Dermis blood vessel endothelial cell (primary cell): ENCODE measurements at regions not wholly inside any gene's neighbourhood (a gene's known extent, or its start where the extent isn't known, plus 50 kb on each side); places are given as distances from the start of the nearest gene placed in this dataset.

Experiments
- DNase-seq: peaks from one replicate; pipeline ENCODE4 v3.0.0; 2010

DNA sequence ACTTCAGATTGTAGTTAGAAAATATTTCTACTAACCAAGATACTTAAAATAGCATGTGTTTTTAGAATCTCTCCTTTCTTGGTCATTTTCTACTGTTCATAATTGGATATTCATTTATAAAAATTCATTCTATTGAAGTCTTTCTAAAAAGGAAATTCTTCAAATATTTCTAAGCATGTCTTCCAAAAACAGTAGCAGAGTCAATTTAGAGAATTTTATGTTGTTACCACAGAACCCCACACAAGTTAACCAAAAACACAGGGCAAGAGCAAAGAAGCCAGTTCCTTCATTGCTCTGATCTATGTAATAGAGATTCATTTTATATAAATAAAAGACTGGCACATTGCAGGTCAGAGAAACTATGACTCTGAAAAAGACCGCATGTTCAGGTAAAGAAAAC, 345.1 kb upstream of the PITX2 start:
- DNase-seq: no peak

DNA sequence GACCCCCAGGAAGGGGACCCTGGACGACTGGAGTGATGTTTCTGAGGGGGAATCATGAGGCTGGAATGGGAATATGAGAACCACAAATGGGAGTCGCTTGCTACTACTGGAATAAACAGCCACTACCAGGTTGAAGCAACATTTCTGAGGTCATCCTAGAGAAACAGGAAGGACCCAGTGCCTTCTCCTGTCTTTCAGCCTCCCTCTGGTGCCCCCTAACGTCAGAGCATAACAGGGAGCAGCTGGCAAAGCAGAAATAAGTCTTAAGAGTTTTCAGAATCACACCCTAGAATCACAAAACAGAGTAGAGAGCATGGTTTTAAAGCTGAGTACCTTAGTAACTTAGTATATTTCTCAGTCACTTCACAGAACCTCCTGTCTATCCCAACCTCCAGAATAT, 347.8 kb upstream of the PITX2 start:
- no peak for DNase-seq

DNA sequence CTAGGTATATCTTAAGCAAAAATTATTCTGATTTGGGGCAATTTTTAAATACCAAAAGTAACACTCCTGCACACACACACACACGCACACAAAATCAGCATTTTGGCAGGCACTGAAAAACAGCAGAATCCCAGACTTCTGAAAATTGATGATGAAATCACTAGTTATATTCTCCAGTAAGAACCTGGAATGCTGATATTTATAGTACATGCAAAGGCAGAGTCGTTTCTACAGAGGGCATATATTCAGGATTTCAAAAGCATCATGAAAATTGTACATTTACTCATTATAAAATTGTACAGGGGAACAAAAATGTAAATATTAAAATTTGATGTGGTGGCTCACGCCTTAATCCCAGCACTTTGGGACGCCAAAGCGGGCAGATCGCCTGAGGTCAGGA, 352.5 kb upstream of the PITX2 start:
- no peak for DNase-seq

DNA sequence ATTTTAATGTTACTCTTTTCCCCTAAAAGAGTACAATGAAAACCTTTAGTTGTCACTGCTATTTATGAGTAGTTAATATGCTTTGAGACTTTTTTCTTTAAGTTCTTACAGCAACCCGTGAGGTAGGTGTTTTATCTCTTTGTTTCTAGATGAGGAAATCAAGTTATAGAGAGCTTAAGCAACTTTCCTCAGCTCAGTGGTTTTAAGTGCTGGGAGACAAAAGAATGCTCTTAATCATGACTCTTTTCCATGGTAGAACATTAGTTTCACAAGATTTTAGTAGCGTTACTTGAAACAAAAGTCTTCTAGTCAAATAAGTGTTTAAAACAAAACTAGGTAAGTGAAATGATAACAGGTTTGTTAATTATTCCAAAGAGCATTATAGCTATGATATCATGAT, 354.7 kb upstream of the PITX2 start:
- no peak for DNase-seq

DNA sequence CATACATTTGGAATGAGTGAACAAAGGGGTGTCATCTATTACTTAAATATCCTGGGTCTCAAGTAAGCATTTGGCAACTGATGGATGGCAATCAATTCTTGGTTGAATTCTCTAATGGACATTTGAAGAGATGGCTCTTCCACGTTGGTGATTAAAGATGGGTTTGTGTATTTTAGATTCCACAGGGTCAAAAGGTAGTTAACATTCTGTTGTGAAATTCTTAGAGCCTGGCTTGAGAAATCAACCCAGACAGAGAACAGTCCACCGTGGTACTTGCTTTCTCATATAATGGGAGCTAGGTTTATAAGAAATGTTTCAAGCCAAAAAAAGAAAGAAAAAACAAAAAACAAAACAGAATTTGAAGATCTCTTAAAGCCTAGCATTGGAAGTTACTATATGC, 355.9 kb upstream of the PITX2 start:
- no peak for DNase-seq

DNA sequence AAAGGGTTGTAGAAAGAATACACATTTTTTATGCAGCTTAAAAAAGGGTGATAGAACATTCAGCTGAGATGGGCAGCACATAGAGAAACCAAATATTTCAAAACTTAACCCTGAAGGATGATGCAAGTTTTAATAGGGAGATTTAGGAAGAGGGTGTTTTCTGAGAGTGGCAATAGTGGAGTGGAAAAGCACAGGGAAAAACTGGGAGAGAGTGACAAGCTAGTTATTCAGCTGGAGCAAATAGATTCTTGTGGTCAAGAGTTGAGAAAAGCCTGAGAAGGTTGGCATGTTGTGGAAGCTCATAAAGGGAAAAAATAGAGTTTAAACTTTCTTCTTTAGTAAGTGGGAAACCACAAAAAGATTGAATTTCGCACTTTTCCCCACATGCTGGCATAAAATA, 359.6 kb upstream of the PITX2 start:
- DNase-seq: no peak

DNA sequence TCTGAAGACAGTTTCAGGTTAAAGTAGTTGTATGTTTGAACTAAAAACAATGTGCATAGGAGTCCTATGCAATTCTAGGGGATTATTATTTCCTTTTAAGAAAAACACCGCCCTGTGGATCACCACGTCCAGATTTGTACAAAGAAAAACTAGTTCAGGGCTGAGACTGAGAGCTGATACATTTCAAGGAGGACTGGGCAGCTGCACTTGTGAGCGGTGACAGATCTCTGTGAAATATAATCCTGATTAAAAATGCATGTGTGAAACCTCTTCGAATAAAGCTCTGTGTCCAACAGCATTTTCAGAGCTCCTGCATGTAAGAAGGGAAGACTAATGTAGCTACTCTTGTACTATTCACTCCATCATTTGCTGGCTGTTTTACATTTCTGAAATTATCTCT, 365.8 kb upstream of the PITX2 start:
- DNase-seq: no peak

DNA sequence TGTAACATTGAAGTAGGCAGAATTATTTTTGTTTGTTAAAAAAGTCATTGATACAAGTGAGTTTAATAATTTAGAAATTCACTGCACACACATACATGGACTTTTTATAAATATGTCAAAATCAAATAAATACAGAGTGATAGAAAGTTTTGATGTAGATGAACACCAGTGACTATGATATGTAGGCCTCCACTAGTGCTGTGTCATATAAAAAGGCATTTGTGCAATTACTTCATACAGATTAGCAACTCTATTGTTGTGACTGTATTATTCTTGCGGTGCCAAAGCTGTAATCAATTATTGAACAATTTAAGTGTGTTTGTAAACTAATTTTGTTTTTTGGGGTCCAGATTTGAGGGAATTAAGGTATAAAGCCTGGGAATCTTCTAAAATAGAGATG, 366.2 kb upstream of the PITX2 start:
- DNase-seq: no peak

DNA sequence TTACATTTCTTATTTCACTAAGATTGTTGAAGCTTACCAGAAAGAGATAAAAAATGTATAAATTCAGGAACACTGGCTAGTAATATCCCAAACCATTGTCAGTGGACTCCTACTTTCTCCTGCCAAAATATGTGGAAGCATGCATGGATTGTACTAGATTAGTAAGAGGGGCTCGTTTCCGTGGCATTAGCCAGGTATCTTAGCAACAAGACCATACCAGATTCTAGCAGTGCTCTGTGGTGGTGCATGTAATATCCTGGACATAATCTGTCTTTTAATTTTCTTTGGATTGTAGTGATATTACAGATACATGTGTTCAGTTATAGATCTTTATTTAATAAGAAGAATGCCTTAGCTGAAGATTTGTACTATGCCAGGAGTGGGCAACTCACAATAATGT, 371.9 kb upstream of the PITX2 start:
- no peak for DNase-seq

DNA sequence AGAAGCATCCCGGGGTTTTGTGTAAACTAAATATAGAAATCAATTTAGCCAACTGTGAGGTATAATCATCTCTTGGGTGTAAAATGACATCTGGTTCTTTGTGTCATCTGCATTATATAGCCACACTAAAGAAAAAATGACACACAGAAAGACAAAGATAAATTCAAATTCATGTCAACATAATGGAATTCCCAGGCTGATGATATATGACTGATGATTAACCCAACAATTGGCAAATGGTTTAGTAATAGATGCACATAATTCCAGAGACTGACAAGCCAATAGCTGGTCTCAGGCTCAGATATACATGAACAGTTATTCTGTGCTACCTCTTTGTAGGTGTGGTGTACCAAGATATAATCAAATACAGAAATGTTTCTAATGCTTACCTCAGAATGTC, 375.4 kb upstream of the PITX2 start:
- DNase-seq: no peak

DNA sequence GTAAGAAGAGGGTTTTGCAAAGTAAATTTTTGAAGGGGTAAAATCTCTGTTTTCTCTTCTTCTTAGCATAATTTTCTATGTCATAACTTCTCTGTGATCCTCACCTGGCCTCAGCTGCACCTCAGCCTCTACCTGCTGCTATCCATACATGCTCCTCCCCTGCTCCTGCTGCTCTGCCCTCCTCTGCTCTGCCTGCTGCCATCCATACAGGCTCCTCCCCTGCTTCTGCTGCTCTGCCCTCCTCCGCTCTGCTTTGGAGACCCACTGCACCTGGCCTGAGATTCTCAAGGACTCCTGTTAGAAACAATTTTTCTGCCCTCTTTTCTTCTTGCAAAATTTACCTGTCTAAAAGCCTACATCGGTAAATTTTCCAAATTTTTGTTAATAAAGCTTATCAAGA, 388.6 kb upstream of the PITX2 start:
- DNase-seq: no peak

DNA sequence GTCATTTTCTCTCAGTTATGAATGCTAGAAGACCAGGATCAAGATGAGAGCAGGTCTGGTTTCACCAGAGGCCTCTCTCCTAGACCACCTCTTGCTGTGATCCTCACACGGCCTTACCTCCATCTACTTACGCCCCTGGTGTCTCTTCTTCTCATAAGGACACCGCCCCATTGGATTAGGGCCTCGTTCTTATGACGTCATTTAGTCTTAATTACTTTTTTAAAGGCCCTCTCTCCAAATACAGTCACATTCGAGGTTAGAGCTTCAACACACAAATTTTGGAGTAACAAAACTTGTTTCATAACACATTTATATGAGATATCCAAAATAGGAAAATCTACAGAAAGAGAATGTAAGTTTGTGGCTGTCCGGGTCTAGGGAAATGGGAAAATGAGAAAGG, 391.0 kb upstream of the PITX2 start:
- no peak for DNase-seq

DNA sequence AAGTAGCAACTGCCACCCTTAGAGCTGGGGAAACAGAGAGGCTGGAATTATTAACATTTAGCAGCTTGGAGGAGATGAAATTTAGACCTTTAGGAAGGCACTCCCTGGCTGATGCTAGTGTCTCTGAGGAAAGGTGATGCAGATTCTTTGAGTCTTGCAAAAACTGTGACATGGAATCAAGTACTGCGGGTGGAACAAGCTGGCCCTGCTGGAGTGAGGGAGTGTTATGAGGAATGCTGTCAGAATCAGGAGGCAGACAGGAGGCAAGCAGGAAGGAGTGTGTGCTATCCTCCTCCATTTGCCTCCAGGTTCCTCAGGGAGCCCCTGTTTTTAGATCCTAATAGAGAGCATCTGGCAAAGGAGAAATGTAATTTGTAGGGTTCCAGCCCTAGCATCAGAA, 391.7 kb upstream of the PITX2 start:
- no peak for DNase-seq

DNA sequence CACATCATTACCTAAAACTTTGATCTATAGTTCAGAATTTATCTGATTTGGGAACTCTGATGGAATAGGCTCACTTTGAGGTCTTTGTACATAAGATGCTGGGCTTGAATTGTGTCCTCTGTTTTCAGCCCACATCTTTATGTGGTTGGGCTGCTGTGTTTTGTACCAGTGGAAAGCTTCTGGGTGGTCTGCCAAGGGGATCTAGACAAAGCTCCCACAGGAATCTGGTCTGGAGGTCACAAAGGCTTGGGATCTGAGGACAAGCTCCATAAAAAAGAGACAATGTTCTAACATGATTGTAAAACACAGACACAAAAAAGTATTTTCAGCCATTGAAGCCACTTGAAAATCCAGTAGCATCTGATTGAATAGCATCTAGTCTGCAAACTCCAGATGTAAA, 393.5 kb upstream of the PITX2 start:
- no peak for DNase-seq

DNA sequence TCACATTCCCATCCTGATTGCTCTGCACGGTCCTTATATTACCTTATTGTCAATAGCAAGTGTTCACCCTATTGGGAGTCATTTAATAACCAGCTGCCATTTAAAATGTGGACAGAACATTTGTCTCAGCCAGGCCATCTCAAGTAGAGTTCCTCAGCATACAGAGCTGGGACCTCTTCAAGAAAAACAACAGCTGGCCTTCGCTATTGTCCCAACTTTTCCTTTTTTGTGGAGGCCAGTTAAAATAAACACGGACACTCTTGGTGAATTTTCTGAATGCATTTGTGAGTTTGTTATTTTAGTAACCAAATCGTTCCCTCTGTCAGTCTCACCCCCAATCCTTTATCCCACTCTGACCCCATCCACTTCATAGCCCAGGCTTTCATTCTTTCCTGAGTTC, 395.3 kb upstream of the PITX2 start:
- no peak for DNase-seq

DNA sequence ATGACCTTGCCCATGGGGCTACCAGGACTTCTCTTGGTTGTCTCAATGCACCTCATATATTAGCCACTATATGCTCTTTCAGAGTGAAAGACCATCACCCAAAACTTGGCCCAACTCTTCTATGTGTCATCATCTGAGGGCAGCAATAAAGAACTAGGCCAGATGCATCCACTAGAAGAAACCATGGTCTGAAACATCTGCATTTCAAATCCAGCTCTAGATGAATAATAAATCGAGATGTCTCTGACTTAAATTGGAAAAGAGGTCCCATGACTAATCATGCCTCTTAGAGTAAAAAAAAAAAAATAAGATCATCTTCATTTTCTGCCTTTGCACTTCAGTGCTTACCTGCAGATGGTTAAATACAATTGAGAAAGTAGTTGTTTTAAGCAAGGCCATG, 397.6 kb upstream of the PITX2 start:
- DNase-seq: no peak

DNA sequence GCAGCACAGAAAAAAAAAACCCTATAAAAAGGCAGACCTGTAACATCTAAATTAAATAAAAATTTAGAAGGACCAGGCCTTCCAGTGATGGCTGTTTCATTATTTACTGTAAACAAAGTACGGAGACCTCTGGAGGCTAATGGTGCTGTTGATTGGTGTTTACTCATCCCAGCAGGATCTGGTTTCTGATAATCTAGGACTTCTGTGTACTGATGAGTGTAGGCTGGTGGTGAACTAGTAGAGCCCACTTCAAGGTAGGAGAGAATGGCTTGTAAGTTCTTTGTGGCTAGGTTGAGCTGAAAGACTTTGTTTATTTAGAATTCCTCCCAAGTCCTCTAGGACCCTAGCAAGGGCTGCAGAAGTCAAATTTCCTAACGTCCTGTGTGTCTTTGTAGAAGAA, 398.1 kb upstream of the PITX2 start:
- DNase-seq: no peak

DNA sequence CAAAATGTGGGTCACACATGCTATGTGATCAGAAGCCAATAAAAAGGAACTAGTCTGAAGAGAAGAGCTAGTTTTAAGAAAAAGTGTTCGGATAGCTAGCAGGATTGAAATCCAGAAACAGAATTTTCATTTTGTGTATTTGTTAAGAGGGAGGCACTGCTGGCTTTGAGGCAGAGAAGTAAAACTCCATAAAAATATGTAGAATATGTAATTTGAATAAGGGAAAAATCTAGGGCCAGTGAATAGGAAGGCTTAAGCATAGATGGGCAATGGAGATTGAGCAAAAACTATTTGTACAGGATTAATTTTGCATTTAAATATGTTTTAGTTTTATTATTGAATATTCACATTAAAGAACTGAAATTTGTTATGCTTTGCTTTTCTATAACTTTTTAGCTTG, 399.9 kb upstream of the PITX2 start:
- DNase-seq: no peak

DNA sequence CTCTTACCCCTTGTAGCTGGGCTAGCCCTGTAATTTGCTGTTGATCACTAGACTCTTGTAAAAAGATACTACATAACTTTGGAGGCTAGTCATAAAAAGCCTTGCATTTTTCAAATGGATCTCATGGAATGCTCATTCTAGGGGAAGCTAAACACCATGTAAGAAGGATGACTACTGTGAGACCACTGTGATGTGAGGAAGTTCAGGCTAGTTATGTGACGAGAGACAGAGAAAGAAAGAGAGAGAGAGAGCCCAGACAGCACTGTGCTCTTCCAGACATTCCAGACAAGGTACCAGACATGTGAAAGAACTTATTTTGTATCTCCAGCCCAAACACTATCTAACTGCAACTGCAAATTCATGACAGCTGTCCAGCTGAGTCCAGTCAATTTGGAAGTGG, 404.6 kb upstream of the PITX2 start:
- no peak for DNase-seq

DNA sequence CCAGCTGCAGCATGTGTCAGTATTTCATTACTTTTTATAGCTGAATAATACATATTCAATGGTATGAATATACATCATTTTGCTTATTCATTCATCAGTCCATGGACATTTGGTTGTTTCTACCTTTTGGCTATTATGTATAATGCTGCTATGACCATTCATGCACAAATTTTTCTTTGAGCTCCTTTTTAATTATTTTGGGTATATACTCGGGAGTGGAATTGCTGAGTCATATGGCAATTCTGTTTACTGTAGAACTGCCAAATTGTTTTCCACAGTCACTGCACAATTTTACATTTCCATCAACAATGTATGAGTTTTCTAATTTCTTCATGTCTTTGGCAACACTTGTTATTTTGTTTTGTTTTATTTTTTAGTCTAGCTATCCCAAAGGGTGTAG, 405.9 kb upstream of the PITX2 start:
- no peak for DNase-seq

DNA sequence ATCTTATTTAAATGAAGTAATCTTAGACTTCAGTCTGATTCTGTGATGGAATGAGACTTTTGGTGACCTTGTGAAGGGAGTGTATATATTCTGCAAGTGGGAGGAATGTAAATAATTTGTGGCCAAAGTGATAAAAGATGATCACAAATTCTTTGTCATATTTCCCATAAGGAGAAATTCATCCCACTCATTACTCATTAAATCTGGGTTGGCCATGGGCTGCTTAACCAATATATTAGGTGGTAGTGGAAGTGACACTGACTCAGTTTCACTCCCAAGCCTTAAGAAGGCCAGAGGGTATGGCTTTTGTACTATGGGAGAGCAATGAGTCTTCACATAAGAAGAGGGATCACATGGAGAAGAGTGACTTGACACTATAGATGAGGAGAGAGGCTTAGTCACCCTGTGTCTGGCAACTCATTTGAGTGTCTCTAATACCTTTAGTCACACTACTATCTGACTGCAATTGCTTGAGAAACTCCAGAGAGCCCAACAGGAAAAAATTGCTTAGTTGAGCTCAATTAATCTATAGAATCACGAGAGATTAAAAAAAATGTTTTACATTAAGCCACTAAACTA, 408.2 kb upstream of the PITX2 start:
- no peak for DNase-seq

DNA sequence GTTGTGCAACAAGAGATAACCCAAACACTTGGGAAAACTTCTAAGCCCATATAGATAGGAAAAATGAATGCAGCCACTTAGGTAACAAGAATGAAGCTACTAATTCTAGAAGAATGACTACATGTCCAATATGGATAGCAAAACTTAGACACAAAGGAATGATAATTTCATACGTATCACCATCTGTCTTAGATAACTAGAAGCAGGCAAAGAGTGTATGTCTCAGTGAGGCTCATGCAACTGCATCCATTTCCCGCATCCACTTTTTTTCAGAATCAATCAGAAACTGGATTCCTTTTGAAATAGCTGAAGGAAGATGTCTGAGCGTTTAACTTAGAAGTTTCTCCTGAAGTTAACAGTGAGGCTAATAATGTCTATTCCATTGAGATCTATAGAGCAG, 408.7 kb upstream of the PITX2 start:
- DNase-seq: no peak

DNA sequence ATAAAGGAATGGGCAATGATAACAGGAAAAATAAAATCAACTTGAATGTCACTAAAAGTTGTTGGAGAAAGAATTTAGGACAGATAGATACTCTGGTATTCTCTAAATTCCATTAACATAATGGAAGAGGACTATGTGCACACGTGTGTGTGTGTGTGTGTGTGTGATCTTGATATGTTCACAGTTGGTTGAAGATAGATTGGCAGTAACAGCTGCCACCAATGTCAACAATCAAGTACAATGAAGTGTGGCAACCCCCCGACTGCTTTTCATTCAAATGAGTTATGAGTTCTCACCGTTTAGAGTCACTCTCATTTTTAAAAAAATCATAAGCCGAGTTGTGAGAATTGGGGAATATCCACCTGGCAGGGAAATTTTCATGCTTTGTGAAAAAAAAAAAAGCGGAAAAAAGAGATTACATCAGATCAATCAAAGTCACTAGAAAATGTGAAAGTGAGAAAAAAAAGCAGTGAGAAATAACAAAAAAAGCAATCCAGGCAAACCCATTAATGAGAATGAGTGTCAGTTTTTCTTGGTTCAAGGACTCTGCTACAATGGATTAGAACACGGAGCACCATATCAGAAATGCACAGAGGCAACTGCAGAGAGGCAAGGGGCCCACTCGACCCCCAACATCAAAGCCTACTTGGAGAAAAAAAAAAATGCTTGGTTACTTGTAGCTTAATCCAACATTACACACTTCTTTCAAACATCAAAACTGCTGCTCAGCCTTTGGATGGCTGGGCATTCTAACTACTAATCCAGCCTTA, 414.9 kb upstream of the PITX2 start:
- no peak for DNase-seq

DNA sequence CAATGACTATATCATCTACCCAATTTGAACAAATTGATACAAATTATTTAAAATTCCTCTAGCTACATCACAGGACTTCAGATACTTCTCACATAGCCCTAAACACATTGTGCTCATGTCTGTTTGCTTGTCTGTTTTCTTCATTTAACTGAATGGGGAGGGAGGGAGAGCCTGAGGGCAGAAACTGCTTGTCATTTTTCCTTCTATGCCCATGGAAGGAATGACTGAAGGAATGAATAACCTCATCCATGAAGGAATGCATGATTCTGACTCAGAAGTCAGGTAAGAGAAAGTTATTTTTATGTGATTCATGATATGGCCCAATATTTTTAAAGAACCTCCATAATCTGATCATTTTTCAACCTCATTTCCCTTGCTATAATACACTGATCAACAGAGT, 418.0 kb upstream of the PITX2 start:
- no peak for DNase-seq

DNA sequence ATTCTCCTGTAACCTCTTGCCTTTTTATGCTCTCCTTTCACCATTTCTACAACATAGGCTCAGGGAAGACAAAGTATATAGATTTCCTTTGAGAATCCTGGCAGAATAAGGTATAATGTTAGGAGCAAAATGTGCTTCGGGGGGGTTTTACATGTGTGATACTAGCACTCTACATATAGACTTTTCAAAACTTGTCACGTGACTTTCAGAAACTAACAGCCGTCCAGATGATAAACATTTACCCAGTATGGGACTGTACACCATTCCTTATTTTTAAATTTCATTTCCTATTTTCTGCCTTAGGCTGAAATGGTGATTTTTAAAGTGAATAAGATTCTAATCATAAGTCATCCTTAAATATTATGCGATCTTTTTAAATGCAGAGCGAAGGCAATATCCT, 420.4 kb upstream of the PITX2 start:
- DNase-seq: no peak
